K562 (cell line): ENCODE measurements at regions not wholly inside any gene's neighbourhood (a gene's known extent, or its start where the extent isn't known, plus 50 kb on each side); places are given as distances from the start of the nearest gene placed in this dataset.

Experiments used
- ATAC-seq: fragments of 200-7000 bp; cut with Tn5 transposase; 3 replicates; pipeline ENCODE4 v1.9.1; 2020; ENCODE audit warnings: moderate library complexity
- BruUV-seq: library from RNA; stranded (reverse); fragments of 400-500 nt; replicated peaks from 2 replicates; lab custom pipeline; 2021; lab: Mats Ljungman, UMichigan
- CTCF ChIA-PET: fragments of 300-600 bp; formaldehyde crosslinking; extraction: SDS; loops from one replicate; lab custom pipeline; 2021; ENCODE audit warnings: low intra/inter-chr PET ratio; lab: Yijun Ruan, JAX
- POLR2A ChIA-PET: fragments of 300-600, 350-650 bp; sonication (Branson Sonifier 250); formaldehyde crosslinking; extraction: SDS; loops from one replicate; lab custom pipeline; 2021; ENCODE audit warnings: antibody characterized with exemption, inconsistent platforms; lab: Yijun Ruan, JAX
- DNase-seq, 4 experiments: peaks; one replicate each; pipeline versions ENCODE4 v3.0.0 to v3.0.0-alpha.2; 2011 to 2018; ENCODE audit warnings: low spot score in 3 of 4, mixed read lengths in 3 of 4; ENCODE audit errors: extremely low read depth in 1 of 4
- FAIRE-seq: peaks from 2 replicates; lab custom pipeline; 2011; peaks lifted over from hg19 to GRCh38; lab: Jason Lieb, UNC
- H2AFZ ChIP-seq: 2 replicates; pipeline ENCODE4 v1.6.0; 2011; ENCODE audit warnings: low read depth, low read length, control low read depth, inconsistent platforms
- H3K27ac ChIP-seq: fragments of 200-600 bp; 3 replicates; pipeline ENCODE4 v1.8.0; 2011; ENCODE audit warnings: low read depth, mild to moderate bottlenecking, control low read depth, inconsistent platforms, low read length, moderate library complexity, mixed read lengths; ENCODE audit errors: extremely low read depth
- H3K27me3 ChIP-seq, 2 experiments: fragments of 300-600 bp in 1 of 2; 2 replicates in 1 of 2; 3 replicates in 1 of 2; pipeline versions ENCODE4 v1.6.0 to v1.8.0; 2011; ENCODE audit warnings: inconsistent platforms in 2 of 2, low read length in 2 of 2, mild to moderate bottlenecking in 1 of 2, mixed read lengths in 1 of 2, moderate library complexity in 1 of 2; ENCODE audit not compliant: control insufficient read depth in 2 of 2, insufficient read depth in 2 of 2
- H3K36me3 ChIP-seq: fragments of 300-600 bp; 3 replicates; pipeline ENCODE4 v1.8.0; 2011; ENCODE audit warnings: mild to moderate bottlenecking, low read length, inconsistent platforms; ENCODE audit not compliant: control insufficient read depth, insufficient read depth
- H3K4me1 ChIP-seq, 2 experiments: fragments of 200-600 bp in 1 of 2; replicated peaks in 1 of 2; 2 replicates in 1 of 2; 3 replicates in 1 of 2; pipeline versions ENCODE4 v1.5.1 to v1.8.0; 2011; ENCODE audit warnings: inconsistent platforms in 2 of 2, low read length in 2 of 2, mild to moderate bottlenecking in 1 of 2, mixed read lengths in 1 of 2, moderate library complexity in 1 of 2; ENCODE audit not compliant: control insufficient read depth in 2 of 2, insufficient read depth in 2 of 2
- H3K4me2 ChIP-seq: 2 replicates; pipeline ENCODE4 v1.6.1; 2011; ENCODE audit warnings: low read length, control low read depth, inconsistent platforms, mixed read lengths; ENCODE audit not compliant: insufficient read depth
- H3K4me3 ChIP-seq: fragments of 200-600 bp; sonication (generic), shearing (Covaris generic); 2 replicates; pipeline ENCODE4 v1.5.1; 2016; ENCODE audit warnings: control low read depth, inconsistent platforms
- H3K79me2 ChIP-seq: fragments of 200-600 bp; 3 replicates; pipeline ENCODE4 v1.8.0; 2011; ENCODE audit warnings: low read length, inconsistent platforms; ENCODE audit not compliant: control insufficient read depth, insufficient read depth
- H3K9ac ChIP-seq, 2 experiments: 2 replicates each; pipeline versions ENCODE4 v1.6.0 to v1.6.1; 2011; ENCODE audit warnings: low read depth in 2 of 2, low read length in 2 of 2, control low read depth in 1 of 2, inconsistent platforms in 1 of 2, mild to moderate bottlenecking in 1 of 2, mixed read lengths in 1 of 2; ENCODE audit not compliant: insufficient read depth in 1 of 2
- H3K9me1 ChIP-seq: one replicate; pipeline ENCODE4 v1.6.0; 2011; ENCODE audit warnings: inconsistent platforms, mild to moderate bottlenecking, low read length, moderate library complexity; ENCODE audit not compliant: control insufficient read depth, insufficient read depth
- H3K9me3 ChIP-seq: replicated peaks from 2 replicates; pipeline ENCODE4 v1.5.1; 2011; ENCODE audit warnings: low read depth, low read length, inconsistent platforms; ENCODE audit not compliant: control insufficient read depth, insufficient read depth
- H4K20me1 ChIP-seq: replicated peaks from 2 replicates; pipeline ENCODE4 v1.6.1; 2011; ENCODE audit warnings: low read length, inconsistent platforms, mixed read lengths; ENCODE audit not compliant: control insufficient read depth, insufficient read depth
- ADNP ChIP-seq: fragments of 200-800 bp; sonication (Bioruptor generic); IDR thresholded peaks from 2 replicates; pipeline ENCODE4 v1.6.1; 2016; ENCODE audit warnings: missing genetic modification characterization, missing compliant biosample characterization
- BHLHE40 ChIP-seq: IDR thresholded peaks from 2 replicates; pipeline ENCODE4 v1.6.1; 2011; ENCODE audit warnings: low read length, improper control_type of control experiment
- C11orf30 ChIP-seq: fragments of 450-650 bp; IDR thresholded peaks from 2 replicates; pipeline ENCODE4 v1.6.1; 2016; ENCODE audit warnings: low read depth, mild to moderate bottlenecking
- CHD2 ChIP-seq: IDR thresholded peaks from 2 replicates; pipeline ENCODE4 v1.6.1; 2011; ENCODE audit warnings: low read depth, low read length
- ESRRA ChIP-seq: fragments of 450-650 bp; IDR thresholded peaks from 2 replicates; pipeline ENCODE4 v1.6.1; 2014; ENCODE audit warnings: low read depth, mild to moderate bottlenecking, moderate library complexity, borderline replicate concordance
- MAFF ChIP-seq: IDR thresholded peaks from 2 replicates; pipeline ENCODE4 v1.6.1; 2012; ENCODE audit warnings: low read length, improper control_type of control experiment
- MAFG ChIP-seq: fragments of 450-650 bp; conservative IDR thresholded peaks from 2 replicates; pipeline ENCODE4 v1.6.1; 2016; ENCODE audit warnings: missing genetic modification characterization, missing compliant biosample characterization
- NFE2 ChIP-seq: IDR thresholded peaks from 2 replicates; pipeline ENCODE4 v1.6.1; 2014; ENCODE audit warnings: antibody characterized with exemption, low read depth
- STAT5B ChIP-seq: fragments of 250-450 bp; sonication (Bioruptor Pico); IDR thresholded peaks from 2 replicates; pipeline ENCODE4 v1.8.0; 2021; ENCODE audit warnings: mild to moderate bottlenecking, inconsistent platforms
- ZFP36 ChIP-seq: fragments of 150-350 bp; IDR thresholded peaks from 2 replicates; pipeline ENCODE4 v1.6.1; 2018; ENCODE audit warnings: low read length, low read depth; ENCODE audit not compliant: partially characterized antibody
- ZNF224 ChIP-seq: sonication (generic); formaldehyde crosslinking; IDR thresholded peaks from 2 replicates; pipeline ENCODE4 v1.8.0; 2022; ENCODE audit warnings: mild to moderate bottlenecking, missing genetic modification reagents
- ZNF282 ChIP-seq: sonication (generic); formaldehyde crosslinking; IDR thresholded peaks from 2 replicates; pipeline ENCODE4 v1.8.1; 2023; ENCODE audit warnings: missing genetic modification reagents
- ZNF316 ChIP-seq: fragments of 450-650 bp; IDR thresholded peaks from 2 replicates; pipeline ENCODE4 v1.6.1; 2016
- ZNF740 ChIP-seq, 3 experiments: fragments of 200-800 bp in 1 of 3; sonication (Bioruptor generic) in 1 of 3; sonication (generic) in 1 of 3; formaldehyde crosslinking in 1 of 3; IDR thresholded peaks; 2 replicates each; pipeline versions ENCODE4 v1.6.1 to v1.8.0; 2016 to 2022; ENCODE audit warnings: mild to moderate bottlenecking in 2 of 3, missing compliant biosample characterization in 2 of 3, missing genetic modification characterization in 2 of 3, missing genetic modification reagents in 1 of 3
- WGBS: fragments of 100-300 bp; shearing (Covaris generic); methylation state at CpG from one replicate; pipeline ENCODE4 v1.1.6; 2016; ENCODE audit warnings: low coverage, mixed read lengths; ENCODE audit not compliant: insufficient coverage; ENCODE audit errors: missing lambda C conversion rate; 5-methylcytosine and 5-hydroxymethylcytosine counted together
- in situ Hi-C: fragments of 300-500 bp; cut with MboI; formaldehyde crosslinking; loops from 4 replicates; pipeline ENCODE4 v1.15.0; 2018; ENCODE audit warnings: inconsistent platforms, mixed read lengths
- intact Hi-C: fragments of 100-400 bp; cut with micrococcal nuclease; formaldehyde crosslinking; loops from 2 replicates; pipeline ENCODE4 v1.14.2; 2022

- in situ Hi-C loops (no loop called here), intact Hi-C loops (no loop called here)
- 10% methylated on average over 4 of the region's 4 CpGs for WGBS
- FAIRE-seq (no peak), ATAC-seq (no peak), DNase-seq (no peak)
- Histone ChIP-seq H3K4me3 (no peak overlapping the region), H3K4me2 (no peak overlapping the region), H3K79me2 (no peaks in the 10 kb centered on the region), H3K27me3 (peaks cover 5 to 9% of the 10 kb centered on the region in 2 experiments; a peak in 4 of 5 replicates), H3K9me3 (no peaks in the 10 kb centered on the region), H2AFZ (no peak overlapping the region), H3K9me1 (no peaks in the 10 kb centered on the region), H3K9ac (no peak overlapping the region), H3K27ac (no peak overlapping the region), H3K36me3 (no peaks in the 10 kb centered on the region), H3K4me1 (no peaks in the 10 kb centered on the region), H4K20me1 (no peaks in the 10 kb centered on the region)
- no TSS peak for BruUV-seq
- CTCF ChIA-PET = no interaction called here
- POLR2A ChIA-PET = no interaction called here
- TF ChIP-seq ADNP (tag) (no peak), ESRRA (0 out of 2 replicates have a peak, but pooled peaks have one; percentile 19), STAT5B (CRISPR knock-in tag) (no peak), BHLHE40 (no peak), ZFP36 (no peak), ZNF282 (CRISPR knock-in tag) (no peak)
These were observed 474.0 kb downstream of the SETD4 start for GRCh38 chr21:35586305-35586704.

- ChIA-PET CTCF (no interaction called here), POLR2A (no interaction called here)
- no peaks in the 10 kb centered on the region for H3K9me1 ChIP-seq
- no peak for TF ChIP-seq CHD2
- peak; percentile 36 for TF ChIP-seq NFE2
- TF ChIP-seq ZNF316 = peak; percentile 45
- no peak for TF ChIP-seq ZNF224 (CRISPR knock-in tag)
- TF ChIP-seq ZNF740 (CRISPR knock-in tag; IDR thresholded peaks at IDR 0.05) = no peak
- no peak for TF ChIP-seq ZNF740 (tag; IDR thresholded peaks at IDR 0.05)
- TF ChIP-seq MAFG (tag) = peak; percentile 63
- peak; percentile 1; the same call in 1 of the 2 replicates for TF ChIP-seq MAFF
- peak; percentile 43; the same call in 1 of the 2 replicates for TF ChIP-seq C11orf30
- ATAC-seq = no peak
- 21% methylated on average over 5 of the region's 5 CpGs for WGBS
- no peaks in the 10 kb centered on the region for H3K9me3 ChIP-seq
- no peaks in the 10 kb centered on the region for H3K36me3 ChIP-seq
- intact Hi-C loops = no loop called here
- in situ Hi-C loops = no loop called here
- no peak for DNase-seq
- no peak overlapping the region for H3K4me3 ChIP-seq
- H3K4me2 ChIP-seq = no peak overlapping the region
- no peaks in the 10 kb centered on the region for H3K4me1 ChIP-seq
- H4K20me1 ChIP-seq = no peaks in the 10 kb centered on the region
- no peak overlapping the region for H2AFZ ChIP-seq
- H3K9ac ChIP-seq = no peak overlapping the region
- no peak for FAIRE-seq
- H3K27me3 ChIP-seq = peaks cover 5 to 9% of the 10 kb centered on the region in 2 experiments; a peak in 4 of 5 replicates
- no peaks in the 10 kb centered on the region for H3K79me2 ChIP-seq
- no TSS peak for BruUV-seq
- no peak overlapping the region for H3K27ac ChIP-seq
These were observed 474.4 kb downstream of the SETD4 start for GRCh38 chr21:35585878-35586277.
